ENCODE measurements at regions not wholly inside any gene's neighbourhood (a gene's known extent, or its start where the extent isn't known, plus 50 kb on each side); places are given as distances from the start of the nearest gene placed in this dataset.

- TF ChIP-seq POLR2AphosphoS5 (IDR thresholded peaks at IDR 0.05; ENCODE audit: low read depth, low read length) (no peak), CTCF (IDR thresholded peaks at IDR 0.05) (no peak), SIN3A (IDR thresholded peaks at IDR 0.05; ENCODE audit: borderline replicate concordance, insufficient read depth, low read depth, low read length) (no peak)
These were observed 598.0 kb upstream of the RGMB start for GRCh38 chr5:98175474-98175873.
